Choroid plexus epithelial cell (primary cell): ENCODE measurements at regions not wholly inside any gene's neighbourhood (a gene's known extent, or its start where the extent isn't known, plus 50 kb on each side); places are given as distances from the start of the nearest gene placed in this dataset.

Experiments used
- DNase-seq: peaks from one replicate; pipeline ENCODE4 v3.0.0-alpha.2; 2010; ENCODE audit warnings: low read depth
- H3K4me3 ChIP-seq: 2 replicates; pipeline ENCODE4 v1.5.1; 2011; ENCODE audit warnings: low read depth, mild to moderate bottlenecking, control low read depth, low read length, moderate library complexity
- CTCF ChIP-seq: conservative IDR thresholded peaks from 2 replicates; pipeline ENCODE4 v1.5.1; 2011; ENCODE audit warnings: low read depth, mild to moderate bottlenecking, control low read depth, inconsistent platforms, low read length, moderate library complexity

- TF ChIP-seq CTCF, result no peak
Measured at GRCh38 chr1:193807208-193807607, 620.8 kb upstream of the B3GALT2 start.

GRCh38 chr1:193806079-193807048 lies 620.0 kb upstream of the B3GALT2 start:
- TF ChIP-seq CTCF, result no peak
- H3K4me3 ChIP-seq, result no peak overlapping the region
- DNase-seq, result no peak

More at GRCh38 chr1:193807208-193807607, 620.8 kb upstream of the B3GALT2 start:
- no peak for DNase-seq
- H3K4me3 ChIP-seq, result no peak overlapping the region

GRCh38 chr1:193799948-193800690 lies 613.7 kb upstream of the B3GALT2 start:
- no peak for TF ChIP-seq CTCF
- DNase-seq, result no peak
- no peak overlapping the region for H3K4me3 ChIP-seq

- no peak for TF ChIP-seq CTCF
- no peak for DNase-seq
Measured at GRCh38 chr1:193799371-193799770, 613.0 kb upstream of the B3GALT2 start.

GRCh38 chr1:193794239-193794638 lies 607.8 kb upstream of the B3GALT2 start:
- DNase-seq, result peak; percentile 9
- no peak for TF ChIP-seq CTCF
- no peak overlapping the region for H3K4me3 ChIP-seq

More at GRCh38 chr1:193799371-193799770, 613.0 kb upstream of the B3GALT2 start:
- no peak overlapping the region for H3K4me3 ChIP-seq

- DNase-seq, result no peak
- no peak for TF ChIP-seq CTCF
- no peak overlapping the region for H3K4me3 ChIP-seq
Measured at GRCh38 chr1:193791746-193792145, 605.3 kb upstream of the B3GALT2 start.
